Uterus (tissue), 3 donors: ENCODE measurements at regions not wholly inside any gene's neighbourhood (a gene's known extent, or its start where the extent isn't known, plus 50 kb on each side); places are given as distances from the start of the nearest gene placed in this dataset.

ENCODE experiments used
- DNase-seq, 2 donors: peaks; one replicate each; pipeline ENCODE4 v3.0.0-alpha.2; 2019 to 2020
- H3K27ac ChIP-seq, 2 donors: fragments of 200-600 bp; sonication (generic); 1 replicate in 1 of 2; 2 replicates in 1 of 2; pipeline ENCODE4 v1.5.1; 2016 to 2018
- H3K27me3 ChIP-seq, 2 donors: fragments of 200-600 bp; sonication (generic); one replicate each; pipeline ENCODE4 v1.5.1; 2018 to 2019; ENCODE audit warnings: control low read depth in 1 of 2
- H3K36me3 ChIP-seq, 2 donors: fragments of 200-600 bp; sonication (generic); one replicate each; pipeline ENCODE4 v1.5.1; 2019; ENCODE audit warnings: control low read depth in 1 of 2
- H3K4me1 ChIP-seq, 2 donors: fragments of 200-600 bp; sonication (generic); one replicate each; pipeline ENCODE4 v1.5.1; 2018 to 2019; ENCODE audit warnings: control low read depth in 1 of 2
- H3K4me3 ChIP-seq, 2 donors: fragments of 200-600 bp; sonication (generic); 1 replicate in 1 of 2; 2 replicates in 1 of 2; pipeline ENCODE4 v1.5.1; 2018 to 2019; ENCODE audit warnings: mild to moderate bottlenecking in 1 of 2
- H3K9me3 ChIP-seq, 2 donors: fragments of 200-600 bp; sonication (generic); one replicate each; pipeline ENCODE4 v1.5.1; 2019; ENCODE audit warnings: control low read depth in 1 of 2
- CTCF ChIP-seq, 4 experiments: fragments of 200-600 bp in 2 of 4; fragments of 450-650 bp in 2 of 4; sonication (generic) in 2 of 4; IDR thresholded peaks; one replicate each; pipeline ENCODE4 v1.5.1; 2016 to 2019; ENCODE audit warnings: antibody characterized with exemption in 4 of 4, mild to moderate bottlenecking in 2 of 4, moderate library complexity in 1 of 4
- POLR2A ChIP-seq, 2 donors: fragments of 450-650 bp; IDR thresholded peaks; one replicate each; pipeline ENCODE4 v1.6.1; 2016; ENCODE audit warnings: antibody characterized with exemption in 2 of 2, mild to moderate bottlenecking in 1 of 2, moderate library complexity in 1 of 2
- intact Hi-C: fragments of 100-400 bp; cut with DNase I; formaldehyde crosslinking; loops from one replicate; pipeline ENCODE4 v1.15.1; 2023; ENCODE audit warnings: low total_unique reads
- donor health status: DM: yes; HTN: yes; CAD: no.

- Histone ChIP-seq H3K4me1 (no peaks in the 10 kb centered on the region), H3K27ac (no peak overlapping the region), H3K36me3 (no peaks in the 10 kb centered on the region), H3K9me3 (no peaks in the 10 kb centered on the region), H3K27me3 (no peaks in the 10 kb centered on the region), H3K4me3 (no peak overlapping the region)
- intact Hi-C loops, result no loop called here
- TF ChIP-seq POLR2A (IDR thresholded peaks at IDR 0.05) (no peak), CTCF (IDR thresholded peaks at IDR 0.05) (no peak)
- no peak for DNase-seq
These were observed 54.8 kb downstream of the CCDC71L start for GRCh38 chr7:106606120-106606519.

- no peaks in the 10 kb centered on the region for H3K27me3 ChIP-seq
- H3K36me3 ChIP-seq, result no peaks in the 10 kb centered on the region
- H3K4me3 ChIP-seq, result no peak overlapping the region
- no peak overlapping the region for H3K27ac ChIP-seq
- no peak for TF ChIP-seq POLR2A (IDR thresholded peaks at IDR 0.05)
- TF ChIP-seq CTCF (IDR thresholded peaks at IDR 0.05), result no peak
- DNase-seq, result no peak
- no peaks in the 10 kb centered on the region for H3K4me1 ChIP-seq
- H3K9me3 ChIP-seq, result no peaks in the 10 kb centered on the region
- intact Hi-C loops, result no loop called here
These were observed 56.0 kb downstream of the CCDC71L start for GRCh38 chr7:106604971-106605370.

GRCh38 chr7:106604303-106604924, 56.5 kb downstream of the CCDC71L start:
- intact Hi-C loops, result no loop called here
- TF ChIP-seq POLR2A (IDR thresholded peaks at IDR 0.05), result no peak
- no peak for TF ChIP-seq CTCF (IDR thresholded peaks at IDR 0.05)

GRCh38 chr7:106603346-106603745, 57.6 kb downstream of the CCDC71L start:
- Histone ChIP-seq H3K4me1 (no peaks in the 10 kb centered on the region), H3K9me3 (no peaks in the 10 kb centered on the region), H3K36me3 (no peaks in the 10 kb centered on the region), H3K27me3 (no peaks in the 10 kb centered on the region), H3K27ac (no peak overlapping the region), H3K4me3 (no peak overlapping the region)
- intact Hi-C loops, result no loop called here
- DNase-seq, result no peak
- TF ChIP-seq POLR2A (IDR thresholded peaks at IDR 0.05), result no peak
- no peak for TF ChIP-seq CTCF (IDR thresholded peaks at IDR 0.05)

More at GRCh38 chr7:106604303-106604924, 56.5 kb downstream of the CCDC71L start:
- Histone ChIP-seq H3K4me3 (no peak overlapping the region), H3K27me3 (no peaks in the 10 kb centered on the region), H3K27ac (no peak overlapping the region), H3K4me1 (no peaks in the 10 kb centered on the region), H3K9me3 (no peaks in the 10 kb centered on the region), H3K36me3 (no peaks in the 10 kb centered on the region)
- DNase-seq, result no peak

GRCh38 chr7:106602062-106602461, 58.9 kb downstream of the CCDC71L start:
- Histone ChIP-seq H3K9me3 (no peaks in the 10 kb centered on the region), H3K27ac (no peak overlapping the region), H3K36me3 (no peaks in the 10 kb centered on the region), H3K27me3 (no peaks in the 10 kb centered on the region), H3K4me3 (no peak overlapping the region), H3K4me1 (no peaks in the 10 kb centered on the region)
- TF ChIP-seq CTCF (IDR thresholded peaks at IDR 0.05) (no peak), POLR2A (IDR thresholded peaks at IDR 0.05) (no peak)
- DNase-seq, result no peak
- intact Hi-C loops, result no loop called here
